ENCODE measurements at regions not wholly inside any gene's neighbourhood (a gene's known extent, or its start where the extent isn't known, plus 50 kb on each side); places are given as distances from the start of the nearest gene placed in this dataset.
"Not testable (repeated sequence)": the region's sequence is repeated elsewhere in the genome, so short reads cannot be mapped to it uniquely, and the experiment has no call there.

- DNase-seq (ENCODE audit: low spot score) (no peak), FAIRE-seq (no peak)
Observed at GRCh38 chr2:150371044-150371818, 116.2 kb downstream of the RND3 start.

GRCh38 chr2:150370561-150370960, 116.9 kb downstream of the RND3 start:
- FAIRE-seq: no peak
- no peak for DNase-seq (ENCODE audit: low spot score)

- DNase-seq (ENCODE audit: low spot score) (no peak), FAIRE-seq (no peak)
Observed at GRCh38 chr2:150369862-150370261, 117.6 kb downstream of the RND3 start.

- DNase-seq (ENCODE audit: low spot score): no peak
- no peak for FAIRE-seq
Observed at GRCh38 chr2:150358468-150358807, 129.0 kb downstream of the RND3 start.

GRCh38 chr2:150357770-150358467, 129.5 kb downstream of the RND3 start:
- FAIRE-seq: no peak

GRCh38 chr2:150355440-150355839, 132.0 kb downstream of the RND3 start:
- FAIRE-seq: no peak
- DNase-seq (ENCODE audit: low spot score): no peak

More at GRCh38 chr2:150357770-150358467, 129.5 kb downstream of the RND3 start:
- DNase-seq (ENCODE audit: low spot score): no peak

- FAIRE-seq: no peak
Observed at GRCh38 chr2:150353376-150353775, 134.1 kb downstream of the RND3 start.

GRCh38 chr2:150351922-150352321, 135.5 kb downstream of the RND3 start:
- no peak for DNase-seq (ENCODE audit: low spot score)
- FAIRE-seq: no peak

More at GRCh38 chr2:150353376-150353775, 134.1 kb downstream of the RND3 start:
- DNase-seq (ENCODE audit: low spot score): no peak

- FAIRE-seq (no peak), DNase-seq (ENCODE audit: low spot score) (no peak)
Observed at GRCh38 chr2:150350500-150350899, 137.0 kb downstream of the RND3 start.

GRCh38 chr2:150346806-150347205, 140.7 kb downstream of the RND3 start:
- DNase-seq (ENCODE audit: low spot score) (no peak), FAIRE-seq (no peak)

- no peak for FAIRE-seq
- no peak for DNase-seq (ENCODE audit: low spot score)
Observed at GRCh38 chr2:150341982-150342680, 145.3 kb downstream of the RND3 start.

- FAIRE-seq (no peak), DNase-seq (ENCODE audit: low spot score) (no peak)
Observed at GRCh38 chr2:150339951-150340350, 147.5 kb downstream of the RND3 start.

- no peak for DNase-seq (ENCODE audit: low spot score)
- FAIRE-seq: no peak
Observed at GRCh38 chr2:150339282-150339681, 148.2 kb downstream of the RND3 start.

- FAIRE-seq: peak; percentile 79
- peak; percentile 68 for DNase-seq (ENCODE audit: low spot score)
Observed at GRCh38 chr2:150335596-150335995, 151.9 kb downstream of the RND3 start.

- FAIRE-seq (no peak), DNase-seq (ENCODE audit: low spot score) (no peak)
Observed at GRCh38 chr2:150332383-150332782, 155.1 kb downstream of the RND3 start.

GRCh38 chr2:150327564-150328489, 159.6 kb downstream of the RND3 start:
- FAIRE-seq: no peak

GRCh38 chr2:150325656-150326314, 161.7 kb downstream of the RND3 start:
- no peak for FAIRE-seq
- no peak for DNase-seq (ENCODE audit: low spot score)

More at GRCh38 chr2:150327564-150328489, 159.6 kb downstream of the RND3 start:
- DNase-seq (ENCODE audit: low spot score): no peak

GRCh38 chr2:150323071-150323470, 164.4 kb downstream of the RND3 start:
- not testable (repeated sequence) for DNase-seq (ENCODE audit: low spot score); FAIRE-seq

- FAIRE-seq: no peak
Observed at GRCh38 chr2:150320608-150321007, 166.9 kb downstream of the RND3 start.

More at GRCh38 chr2:150320608-150321007, 166.9 kb downstream of the RND3 start:
- DNase-seq (ENCODE audit: low spot score): no peak
